Esophagus muscularis mucosa (tissue), 4 donors: ENCODE measurements at regions not wholly inside any gene's neighbourhood (a gene's known extent, or its start where the extent isn't known, plus 50 kb on each side); places are given as distances from the start of the nearest gene placed in this dataset.

ENCODE experiments used
- EP300 ChIP-seq: sonication (generic); formaldehyde crosslinking; IDR thresholded peaks from one replicate; pipeline ENCODE4 v1.6.1; 2017; ENCODE audit warnings: antibody characterized with exemption
- POLR2A ChIP-seq: fragments of 450-650 bp; IDR thresholded peaks from one replicate; pipeline ENCODE4 v1.6.1; 2017; ENCODE audit warnings: antibody characterized with exemption, moderate library complexity, mild to moderate bottlenecking, low read depth
- POLR2AphosphoS5 ChIP-seq, 2 donors: sonication (generic); formaldehyde crosslinking; IDR thresholded peaks; one replicate each; pipeline ENCODE4 v1.6.1; 2017; ENCODE audit warnings: antibody characterized with exemption in 2 of 2
- TF ChIP-seq, protein P1 (sequence below), 3 experiments: fragments of 200-600 bp in 2 of 3; fragments of 450-650 bp in 1 of 3; sonication (generic) in 2 of 3; IDR thresholded peaks; one replicate each; pipeline ENCODE4 v1.5.1; 2017 to 2019; ENCODE audit warnings: antibody characterized with exemption in 3 of 3, mild to moderate bottlenecking in 2 of 3, moderate library complexity in 1 of 3

DNA sequence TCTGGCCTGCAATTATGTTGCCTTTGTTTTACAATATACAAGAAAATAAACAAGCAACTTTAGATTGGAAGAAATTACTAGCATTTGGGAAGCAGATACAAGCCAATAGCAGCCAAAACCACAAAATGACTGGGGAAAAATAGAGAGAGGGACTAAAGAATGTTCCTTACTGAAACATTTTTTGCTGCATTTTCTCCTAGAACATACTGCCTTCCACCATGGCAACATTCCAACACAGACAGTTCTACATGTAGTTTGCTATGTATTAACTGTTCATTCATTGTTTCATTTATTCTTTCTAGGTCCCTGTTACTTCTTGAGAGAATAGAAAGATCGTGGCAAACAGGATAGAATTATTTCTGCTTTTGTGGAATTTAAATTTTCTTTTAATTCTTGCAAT lies 530.2 kb downstream of the RPS29 start:
- no peak for TF ChIP-seq POLR2A
- no peak for TF ChIP-seq POLR2AphosphoS5 (IDR thresholded peaks at IDR 0.05)
- TF ChIP-seq, protein P1, sequence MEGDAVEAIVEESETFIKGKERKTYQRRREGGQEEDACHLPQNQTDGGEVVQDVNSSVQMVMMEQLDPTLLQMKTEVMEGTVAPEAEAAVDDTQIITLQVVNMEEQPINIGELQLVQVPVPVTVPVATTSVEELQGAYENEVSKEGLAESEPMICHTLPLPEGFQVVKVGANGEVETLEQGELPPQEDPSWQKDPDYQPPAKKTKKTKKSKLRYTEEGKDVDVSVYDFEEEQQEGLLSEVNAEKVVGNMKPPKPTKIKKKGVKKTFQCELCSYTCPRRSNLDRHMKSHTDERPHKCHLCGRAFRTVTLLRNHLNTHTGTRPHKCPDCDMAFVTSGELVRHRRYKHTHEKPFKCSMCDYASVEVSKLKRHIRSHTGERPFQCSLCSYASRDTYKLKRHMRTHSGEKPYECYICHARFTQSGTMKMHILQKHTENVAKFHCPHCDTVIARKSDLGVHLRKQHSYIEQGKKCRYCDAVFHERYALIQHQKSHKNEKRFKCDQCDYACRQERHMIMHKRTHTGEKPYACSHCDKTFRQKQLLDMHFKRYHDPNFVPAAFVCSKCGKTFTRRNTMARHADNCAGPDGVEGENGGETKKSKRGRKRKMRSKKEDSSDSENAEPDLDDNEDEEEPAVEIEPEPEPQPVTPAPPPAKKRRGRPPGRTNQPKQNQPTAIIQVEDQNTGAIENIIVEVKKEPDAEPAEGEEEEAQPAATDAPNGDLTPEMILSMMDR (IDR thresholded peaks at IDR 0.05) = no peak
- TF ChIP-seq EP300 = no peak
